OCI-LY7 (cell line): ENCODE measurements at regions not wholly inside any gene's neighbourhood (a gene's known extent, or its start where the extent isn't known, plus 50 kb on each side); places are given as distances from the start of the nearest gene placed in this dataset.
"Not testable (repeated sequence)": the region's sequence is repeated elsewhere in the genome, so short reads cannot be mapped to it uniquely, and the experiment has no call there.

Experiments used
- BruUV-seq: library from RNA; stranded (reverse); fragments of 400-500 nt; replicated peaks from 2 replicates; lab custom pipeline; 2021; lab: Mats Ljungman, UMichigan
- CTCF ChIA-PET: fragments of 300-600 bp; sonication (Branson Sonifier 250); formaldehyde crosslinking; loops from one replicate; lab custom pipeline; 2022; ENCODE audit warnings: antibody characterized with exemption; ENCODE audit not compliant: unreplicated experiment; lab: Charles Lee
- POLR2A ChIA-PET: fragments of 300-600 bp; sonication (Branson Sonifier 250); formaldehyde crosslinking; loops from one replicate; lab custom pipeline; 2022; ENCODE audit warnings: antibody characterized with exemption; lab: Charles Lee
- DNase-seq: peaks from one replicate; pipeline ENCODE4 v3.0.0-alpha.2; 2015; ENCODE audit warnings: low spot score
- H2AFZ ChIP-seq: fragments of 200-600 bp; sonication (generic), shearing (Covaris generic); 2 replicates; pipeline ENCODE4 v1.6.1; 2014; ENCODE audit warnings: mild to moderate bottlenecking, antibody characterized with exemption, low read length, moderate library complexity
- H3K27ac ChIP-seq: fragments of 200-600 bp; sonication (generic); 2 replicates; pipeline ENCODE4 v1.5.1; 2014; ENCODE audit warnings: mixed run types, low read depth, mild to moderate bottlenecking, moderate library complexity, low read length, inconsistent platforms; ENCODE audit not compliant: poor library complexity, severe bottlenecking
- H3K36me3 ChIP-seq: fragments of 200-600 bp; sonication (generic); 2 replicates; pipeline ENCODE4 v1.6.1; 2014; ENCODE audit warnings: mild to moderate bottlenecking, antibody characterized with exemption, low read length, moderate library complexity, mixed read lengths; ENCODE audit not compliant: insufficient read depth
- H3K4me1 ChIP-seq: fragments of 200-600 bp; sonication (generic); 2 replicates; pipeline ENCODE4 v1.5.1; 2014; ENCODE audit warnings: mild to moderate bottlenecking, low read length; ENCODE audit not compliant: insufficient read depth, poor library complexity, severe bottlenecking
- H3K4me2 ChIP-seq: fragments of 200-600 bp; sonication (generic); 2 replicates; pipeline ENCODE4 v1.6.1; 2014; ENCODE audit warnings: mild to moderate bottlenecking, low read length
- H3K4me3 ChIP-seq: fragments of 200-600 bp; sonication (generic); 2 replicates; pipeline ENCODE4 v1.5.1; 2014; ENCODE audit warnings: mild to moderate bottlenecking, low read depth, low read length; ENCODE audit not compliant: poor library complexity, severe bottlenecking
- H3K79me2 ChIP-seq: fragments of 200-600 bp; sonication (generic); 2 replicates; pipeline ENCODE4 v1.6.1; 2016; ENCODE audit warnings: low read depth, mild to moderate bottlenecking, low read length, moderate library complexity, mixed read lengths; ENCODE audit not compliant: insufficient read depth
- H3K9me2 ChIP-seq: fragments of 200-600 bp; sonication (generic); 2 replicates; pipeline ENCODE4 v1.6.1; 2016; ENCODE audit warnings: mild to moderate bottlenecking, low read length, mixed read lengths; ENCODE audit not compliant: insufficient read depth
- H3K9me3 ChIP-seq: fragments of 200-600 bp; sonication (generic); 2 replicates; pipeline ENCODE4 v1.6.1; 2014; ENCODE audit warnings: mild to moderate bottlenecking, mixed run types, low read length, mixed read lengths
- H4K20me1 ChIP-seq: fragments of 200-600 bp; sonication (generic); 2 replicates; pipeline ENCODE4 v1.6.1; 2014; ENCODE audit warnings: mild to moderate bottlenecking, antibody characterized with exemption, low read length, moderate library complexity, mixed read lengths; ENCODE audit not compliant: insufficient read depth
- CTCF ChIP-seq: fragments of 200-600 bp; sonication (generic); conservative IDR thresholded peaks from 2 replicates; pipeline ENCODE4 v1.5.1; 2014; ENCODE audit warnings: mild to moderate bottlenecking, antibody characterized with exemption, low read length, moderate library complexity, mixed read lengths
- EZH2phosphoT487 ChIP-seq: fragments of 200-600 bp; sonication (generic); IDR thresholded peaks from 2 replicates; pipeline ENCODE4 v1.6.1; 2018; ENCODE audit warnings: low read depth, borderline replicate concordance, mild to moderate bottlenecking, mixed run types, antibody characterized with exemption, low read length, moderate library complexity, mixed read lengths
- intact Hi-C: fragments of 100-400 bp; cut with micrococcal nuclease; formaldehyde crosslinking; loops from one replicate; pipeline ENCODE4 v1.10.0; 2022; ENCODE audit not compliant: unreplicated experiment

GRCh38 chr7:125061776-125062397 is 132.3 kb upstream of the POT1 start:
- POLR2A ChIA-PET, result no interaction called here
- Histone ChIP-seq H3K9me2 (no peaks in the 10 kb centered on the region), H4K20me1 (no peaks in the 10 kb centered on the region), H2AFZ (no peak overlapping the region), H3K79me2 (no peaks in the 10 kb centered on the region), H3K36me3 (no peaks in the 10 kb centered on the region), H3K9me3 (no peaks in the 10 kb centered on the region), H3K4me2 (no peak overlapping the region), H3K27ac (no peak overlapping the region), H3K4me1 (no peaks in the 10 kb centered on the region), H3K4me3 (no peak overlapping the region)
- no peak for DNase-seq
- TF ChIP-seq EZH2phosphoT487, result no peak
- no peak for TF ChIP-seq CTCF
- intact Hi-C loops, result loop anchor here (5.0 kb wide), 1 partner anchor 610 kb away; no protein-coding TSS in a partner anchor
- BruUV-seq, result no TSS peak
- CTCF ChIA-PET, result no interaction called here

DNA sequence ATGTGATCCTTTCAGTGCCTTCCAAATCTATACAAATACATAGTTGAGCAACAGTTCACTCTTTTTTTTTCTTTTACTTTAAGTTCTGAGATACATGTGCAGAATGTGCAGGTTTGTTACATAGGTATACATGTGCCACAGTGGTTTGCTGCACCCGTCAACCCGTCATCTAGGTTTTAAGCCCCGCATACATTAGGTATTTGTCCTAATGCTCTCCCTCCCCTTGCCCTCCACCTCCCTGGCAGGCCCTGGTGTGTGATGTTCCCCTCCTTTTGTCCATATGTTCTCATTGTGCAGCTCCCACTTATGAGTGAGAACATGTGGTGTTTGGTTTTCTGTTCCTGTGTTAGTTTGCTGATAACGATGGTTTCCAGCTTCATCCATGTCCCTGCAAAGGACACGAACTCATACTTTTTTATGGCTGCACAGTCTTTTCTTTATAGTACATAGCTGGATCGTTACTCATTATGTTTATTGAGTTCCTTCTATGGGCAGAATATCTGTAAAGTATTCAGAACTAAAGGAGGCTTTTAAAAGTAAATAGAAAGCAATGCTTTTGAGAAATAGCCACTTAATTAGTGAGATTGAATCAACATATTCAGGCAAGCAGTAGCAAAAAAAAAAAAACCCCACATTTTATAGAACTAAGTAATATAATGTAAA is 131.6 kb upstream of the POT1 start:
- CTCF ChIA-PET, H3K4me3 ChIP-seq, H2AFZ ChIP-seq, DNase-seq, H3K4me2 ChIP-seq, H3K9me3 ChIP-seq, H3K4me1 ChIP-seq, H3K9me2 ChIP-seq, BruUV-seq, POLR2A ChIA-PET, H3K79me2 ChIP-seq, H4K20me1 ChIP-seq, H3K36me3 ChIP-seq, H3K27ac ChIP-seq: not testable (repeated sequence)
- intact Hi-C loops, result loop anchor here (5.0 kb wide), 1 partner anchor 611 kb away; no protein-coding TSS in a partner anchor

GRCh38 chr7:125059861-125060456 is 130.3 kb upstream of the POT1 start:
- no peak for TF ChIP-seq EZH2phosphoT487
- TF ChIP-seq CTCF, result peak; percentile 79
- Histone ChIP-seq H3K36me3 (no peaks in the 10 kb centered on the region), H3K4me1 (no peaks in the 10 kb centered on the region), H2AFZ (no peak overlapping the region), H3K79me2 (no peaks in the 10 kb centered on the region), H3K9me2 (no peaks in the 10 kb centered on the region), H3K9me3 (no peaks in the 10 kb centered on the region), H3K27ac (no peak overlapping the region), H4K20me1 (no peaks in the 10 kb centered on the region), H3K4me2 (no peak overlapping the region), H3K4me3 (no peak overlapping the region)
- BruUV-seq, result no TSS peak
- ChIA-PET CTCF (interaction anchor here (0.6 kb wide), 1 partner anchor 610 kb away, joined by 3 read pairs; no protein-coding TSS in a partner anchor), POLR2A (interaction anchor here (0.6 kb wide), 1 partner anchor 18 kb away, joined by 4 read pairs; no protein-coding TSS in a partner anchor)
- intact Hi-C loops, result loop anchor here (5.0 kb wide), 1 partner anchor 612 kb away; no protein-coding TSS in a partner anchor
- peak; percentile 4 for DNase-seq
